ENCODE measurements at regions not wholly inside any gene's neighbourhood (a gene's known extent, or its start where the extent isn't known, plus 50 kb on each side); places are given as distances from the start of the nearest gene placed in this dataset.
A peak's percentile ranks its signal among the peaks of the same experiment; 100 is the strongest.

DNA sequence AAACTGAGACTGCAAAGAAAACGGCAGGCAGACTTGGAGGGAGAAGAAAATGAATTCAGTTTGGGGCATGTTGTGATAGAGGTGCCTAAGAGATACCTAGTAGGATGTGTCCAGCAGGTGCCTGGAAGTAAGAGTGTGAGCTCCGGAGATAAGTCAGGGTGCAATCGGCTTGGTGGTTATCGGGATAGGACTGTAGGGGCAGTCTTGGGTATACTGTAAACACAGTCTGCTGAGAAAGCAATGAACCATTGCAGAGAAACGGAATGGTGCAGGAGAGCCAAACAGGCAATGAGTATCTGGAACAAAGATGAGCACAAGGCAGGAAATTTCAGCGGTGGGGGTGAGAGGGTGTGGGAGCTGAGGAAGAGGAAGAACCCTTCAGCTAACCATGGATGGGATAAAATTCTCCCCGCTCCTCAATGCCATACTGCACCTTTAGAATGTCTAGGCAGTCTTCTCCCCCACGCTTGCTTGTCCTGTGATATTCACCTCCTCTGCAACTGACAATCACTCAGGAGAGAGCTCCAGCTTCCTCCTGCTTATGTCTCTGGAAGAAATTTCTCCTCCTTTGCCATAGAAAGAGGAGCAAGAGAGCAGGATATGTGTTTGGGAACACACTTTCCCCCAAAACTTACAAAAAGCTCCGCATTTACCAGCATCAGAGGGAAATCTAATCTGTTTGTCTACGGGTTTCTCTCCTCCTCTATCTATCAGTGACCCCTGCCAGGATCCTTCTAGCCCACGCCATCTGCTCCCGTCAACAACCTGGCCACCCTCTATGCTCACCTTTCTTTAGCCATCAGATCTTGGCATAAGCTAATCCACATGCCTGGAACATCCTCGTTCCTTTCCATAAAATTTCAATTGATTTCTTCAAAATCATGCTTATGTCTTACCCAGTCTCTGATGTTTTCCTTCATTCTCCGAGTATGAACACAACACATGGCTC lies 381.7 kb upstream of the JARID2 start:
- Mint-ChIP-seq H3K36me3 (no peaks in the 10 kb centered on the region), H3K27me3 (ENCODE audit: low read depth in 2 of 2) (no peaks in the 10 kb centered on the region), H3K27ac (peak overlapping the region; percentile 67 to 92), H3K9me3 (no peaks in the 10 kb centered on the region), H3K4me3 (no peak overlapping the region), H3K4me1 (peaks cover 47 to 69% of the 10 kb centered on the region in 2 donors)
- Histone ChIP-seq H3K27me3 (ENCODE audit: control insufficient read depth, insufficient read depth, low read length) (no peaks in the 10 kb centered on the region), H3K27ac (ENCODE audit: low read length) (no peak overlapping the region), H3K36me3 (ENCODE audit: control insufficient read depth, insufficient read depth, low read length) (no peaks in the 10 kb centered on the region), H3K9me3 (ENCODE audit: control insufficient read depth, insufficient read depth, low read length) (no peaks in the 10 kb centered on the region), H3K4me3 (ENCODE audit: low read length) (no peak overlapping the region), H3K4me1 (ENCODE audit: control insufficient read depth, insufficient read depth, low read length) (peaks cover 28% of the 10 kb centered on the region)
- ATAC-seq (no peak), DNase-seq (no peak)
- TF ChIP-seq, protein P1, sequence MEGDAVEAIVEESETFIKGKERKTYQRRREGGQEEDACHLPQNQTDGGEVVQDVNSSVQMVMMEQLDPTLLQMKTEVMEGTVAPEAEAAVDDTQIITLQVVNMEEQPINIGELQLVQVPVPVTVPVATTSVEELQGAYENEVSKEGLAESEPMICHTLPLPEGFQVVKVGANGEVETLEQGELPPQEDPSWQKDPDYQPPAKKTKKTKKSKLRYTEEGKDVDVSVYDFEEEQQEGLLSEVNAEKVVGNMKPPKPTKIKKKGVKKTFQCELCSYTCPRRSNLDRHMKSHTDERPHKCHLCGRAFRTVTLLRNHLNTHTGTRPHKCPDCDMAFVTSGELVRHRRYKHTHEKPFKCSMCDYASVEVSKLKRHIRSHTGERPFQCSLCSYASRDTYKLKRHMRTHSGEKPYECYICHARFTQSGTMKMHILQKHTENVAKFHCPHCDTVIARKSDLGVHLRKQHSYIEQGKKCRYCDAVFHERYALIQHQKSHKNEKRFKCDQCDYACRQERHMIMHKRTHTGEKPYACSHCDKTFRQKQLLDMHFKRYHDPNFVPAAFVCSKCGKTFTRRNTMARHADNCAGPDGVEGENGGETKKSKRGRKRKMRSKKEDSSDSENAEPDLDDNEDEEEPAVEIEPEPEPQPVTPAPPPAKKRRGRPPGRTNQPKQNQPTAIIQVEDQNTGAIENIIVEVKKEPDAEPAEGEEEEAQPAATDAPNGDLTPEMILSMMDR (IDR thresholded peaks at IDR 0.05) = no peak
- 89% methylated on average over 14 of the region's 14 CpGs for WGBS (ENCODE audit: insufficient coverage)
- intact Hi-C loops (cut with micrococcal nuclease) = no loop called here

- ATAC-seq = peak; percentile 89 to 93 (median 90)
- intact Hi-C loops (cut with micrococcal nuclease) = no loop called here
- 41% methylated on average over 5 of the region's 5 CpGs for WGBS (ENCODE audit: insufficient coverage)
- Histone ChIP-seq H3K9me3 (ENCODE audit: control insufficient read depth, insufficient read depth, low read length) (no peaks in the 10 kb centered on the region), H3K27ac (ENCODE audit: low read length) (peak overlapping the region; percentile 69), H3K36me3 (ENCODE audit: control insufficient read depth, insufficient read depth, low read length) (no peaks in the 10 kb centered on the region), H3K27me3 (ENCODE audit: control insufficient read depth, insufficient read depth, low read length) (no peaks in the 10 kb centered on the region), H3K4me1 (ENCODE audit: control insufficient read depth, insufficient read depth, low read length) (peaks cover 28% of the 10 kb centered on the region), H3K4me3 (ENCODE audit: low read length) (no peak overlapping the region)
- Mint-ChIP-seq H3K36me3 (no peaks in the 10 kb centered on the region), H3K27ac (peak overlapping the region; percentile 67 to 92), H3K27me3 (ENCODE audit: low read depth in 2 of 2) (peaks cover 0 to 2% of the 10 kb centered on the region in 2 donors), H3K9me3 (no peaks in the 10 kb centered on the region), H3K4me3 (peak overlapping the region; percentile 68), H3K4me1 (peaks cover 41 to 64% of the 10 kb centered on the region in 2 donors)
- TF ChIP-seq, protein P1 (IDR thresholded peaks at IDR 0.05) = no peak
- DNase-seq = peak; percentile 41 to 49
These were observed 380.3 kb upstream of the JARID2 start for GRCh38 chr6:14865531-14866100.

DNA sequence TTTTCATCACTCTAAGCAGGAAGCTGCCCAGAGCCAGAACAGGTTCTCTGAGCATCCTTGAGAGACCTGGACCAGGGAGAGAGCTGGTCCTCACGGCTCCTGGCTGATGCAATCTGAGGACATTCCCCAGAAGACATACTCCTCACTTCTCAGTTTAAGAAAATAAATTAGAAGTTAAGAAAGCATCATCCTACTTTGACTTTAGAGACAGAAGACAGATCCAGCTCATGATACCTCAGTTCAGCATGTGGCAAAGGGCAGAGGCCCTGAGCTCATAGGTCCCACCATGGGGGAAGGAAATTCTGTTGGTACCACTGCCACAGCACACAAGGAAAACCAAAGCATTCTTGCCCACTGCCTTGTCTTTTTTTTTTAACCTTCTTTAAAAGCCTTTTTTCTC lies 378.1 kb upstream of the JARID2 start:
- Histone ChIP-seq H3K4me1 (ENCODE audit: control insufficient read depth, insufficient read depth, low read length) (peaks cover 17% of the 10 kb centered on the region), H3K27me3 (ENCODE audit: control insufficient read depth, insufficient read depth, low read length) (no peaks in the 10 kb centered on the region), H3K9me3 (ENCODE audit: control insufficient read depth, insufficient read depth, low read length) (no peaks in the 10 kb centered on the region), H3K27ac (ENCODE audit: low read length) (no peak overlapping the region), H3K4me3 (ENCODE audit: low read length) (no peak overlapping the region), H3K36me3 (ENCODE audit: control insufficient read depth, insufficient read depth, low read length) (no peaks in the 10 kb centered on the region)
- 100% methylated on average over 1 of the region's 1 CpG for WGBS (ENCODE audit: insufficient coverage)
- H3K9me3 Mint-ChIP-seq = no peaks in the 10 kb centered on the region
- DNase-seq (no peak), ATAC-seq (no peak)
- intact Hi-C loops (cut with micrococcal nuclease) = no loop called here
- H3K27ac Mint-ChIP-seq = no peak overlapping the region
- peaks cover 29 to 48% of the 10 kb centered on the region in 2 donors for H3K4me1 Mint-ChIP-seq
- peaks cover 0 to 2% of the 10 kb centered on the region in 2 donors for H3K27me3 Mint-ChIP-seq (ENCODE audit: low read depth in 2 of 2)
- TF ChIP-seq, protein P1 (IDR thresholded peaks at IDR 0.05) = no peak
- H3K36me3 Mint-ChIP-seq = no peaks in the 10 kb centered on the region
- no peak overlapping the region for H3K4me3 Mint-ChIP-seq
